ENCODE measurements at regions not wholly inside any gene's neighbourhood (a gene's known extent, or its start where the extent isn't known, plus 50 kb on each side); places are given as distances from the start of the nearest gene placed in this dataset.

DNA sequence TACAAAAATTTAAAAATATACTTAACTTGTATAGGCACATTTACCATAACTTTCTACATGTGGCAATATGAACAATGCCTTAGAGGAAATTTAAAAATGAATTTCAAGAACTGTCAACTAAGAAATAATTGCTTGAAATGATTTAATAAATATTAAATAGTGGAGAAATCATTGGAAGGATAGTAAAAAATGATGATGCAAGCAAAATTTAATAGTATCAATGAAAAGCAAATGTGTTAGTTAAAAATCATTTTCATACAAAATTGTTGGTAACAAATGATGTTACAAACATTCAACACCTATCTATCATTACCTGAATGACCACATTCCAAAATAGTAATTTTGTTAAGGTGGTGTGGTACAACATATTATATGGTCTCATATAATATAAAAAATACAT lies 331.0 kb downstream of the HAO1 start:
- no peak overlapping the region for H3K4me3 ChIP-seq (ENCODE audit: low read depth in 1 of 2, low read length in 2 of 2)
- H3K4me1 ChIP-seq (ENCODE audit: insufficient read depth, low read length) = no peaks in the 10 kb centered on the region
- ATAC-seq (ENCODE audit: insufficient read depth, low read depth) = no peak
- DNase-seq = no peak
- H3K79me2 ChIP-seq (ENCODE audit: insufficient read depth, low read length) = no peaks in the 10 kb centered on the region
- H3K9ac ChIP-seq (ENCODE audit: low read depth, low read length) = no peak overlapping the region
- H3K9me3 ChIP-seq (ENCODE audit: insufficient read depth, low read length, severe bottlenecking) = no peaks in the 10 kb centered on the region
- no peak overlapping the region for H3K4me2 ChIP-seq (ENCODE audit: insufficient read depth, low read length)
- no peaks in the 10 kb centered on the region for H3K36me3 ChIP-seq (ENCODE audit: insufficient read depth, low read length)
- H3K27ac ChIP-seq (ENCODE audit: low read length) = no peak overlapping the region
- H3K27me3 ChIP-seq (ENCODE audit: insufficient read depth, low read length, poor library complexity) = no peaks in the 10 kb centered on the region
- TF ChIP-seq, protein P1, sequence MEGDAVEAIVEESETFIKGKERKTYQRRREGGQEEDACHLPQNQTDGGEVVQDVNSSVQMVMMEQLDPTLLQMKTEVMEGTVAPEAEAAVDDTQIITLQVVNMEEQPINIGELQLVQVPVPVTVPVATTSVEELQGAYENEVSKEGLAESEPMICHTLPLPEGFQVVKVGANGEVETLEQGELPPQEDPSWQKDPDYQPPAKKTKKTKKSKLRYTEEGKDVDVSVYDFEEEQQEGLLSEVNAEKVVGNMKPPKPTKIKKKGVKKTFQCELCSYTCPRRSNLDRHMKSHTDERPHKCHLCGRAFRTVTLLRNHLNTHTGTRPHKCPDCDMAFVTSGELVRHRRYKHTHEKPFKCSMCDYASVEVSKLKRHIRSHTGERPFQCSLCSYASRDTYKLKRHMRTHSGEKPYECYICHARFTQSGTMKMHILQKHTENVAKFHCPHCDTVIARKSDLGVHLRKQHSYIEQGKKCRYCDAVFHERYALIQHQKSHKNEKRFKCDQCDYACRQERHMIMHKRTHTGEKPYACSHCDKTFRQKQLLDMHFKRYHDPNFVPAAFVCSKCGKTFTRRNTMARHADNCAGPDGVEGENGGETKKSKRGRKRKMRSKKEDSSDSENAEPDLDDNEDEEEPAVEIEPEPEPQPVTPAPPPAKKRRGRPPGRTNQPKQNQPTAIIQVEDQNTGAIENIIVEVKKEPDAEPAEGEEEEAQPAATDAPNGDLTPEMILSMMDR (IDR thresholded peaks at IDR 0.05; ENCODE audit: borderline replicate concordance, extremely low read depth, low read length, poor library complexity, severe bottlenecking) = no peak
- TF ChIP-seq EZH2 (IDR thresholded peaks at IDR 0.05; ENCODE audit: borderline replicate concordance, low read depth, low read length, severe bottlenecking) = no peak
- no peaks in the 10 kb centered on the region for H4K20me1 ChIP-seq (ENCODE audit: insufficient read depth, low read length)
- no peak overlapping the region for H2AFZ ChIP-seq (ENCODE audit: low read depth, low read length)

DNA sequence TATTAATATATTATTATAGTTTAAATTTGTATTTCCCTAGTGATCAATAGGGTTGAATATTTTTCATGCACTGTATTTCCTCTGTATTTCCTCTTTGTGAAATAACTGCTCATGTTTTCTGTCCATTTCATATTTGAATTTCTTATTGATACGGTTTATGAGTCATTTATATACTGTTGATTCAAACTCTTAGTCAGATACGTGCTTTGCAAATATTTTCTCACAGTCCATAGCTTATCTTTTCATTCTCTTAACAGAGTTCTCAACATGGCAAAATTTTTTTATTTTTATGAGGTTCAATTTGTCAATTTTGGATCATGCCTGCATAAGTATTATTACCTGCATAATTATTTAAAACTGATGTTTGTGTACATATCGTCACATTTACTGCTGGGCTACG lies 329.6 kb downstream of the HAO1 start:
- TF ChIP-seq, protein P1 (IDR thresholded peaks at IDR 0.05; ENCODE audit: borderline replicate concordance, extremely low read depth, low read length, poor library complexity, severe bottlenecking) = no peak
- TF ChIP-seq EZH2 (IDR thresholded peaks at IDR 0.05; ENCODE audit: borderline replicate concordance, low read depth, low read length, severe bottlenecking) = no peak
- H3K27ac ChIP-seq (ENCODE audit: low read length) = no peak overlapping the region
- no peaks in the 10 kb centered on the region for H3K27me3 ChIP-seq (ENCODE audit: insufficient read depth, low read length, poor library complexity)
- H3K4me3 ChIP-seq (ENCODE audit: low read depth in 1 of 2, low read length in 2 of 2) = no peak overlapping the region
- H3K36me3 ChIP-seq (ENCODE audit: insufficient read depth, low read length) = no peaks in the 10 kb centered on the region
- H3K9me3 ChIP-seq (ENCODE audit: insufficient read depth, low read length, severe bottlenecking) = no peaks in the 10 kb centered on the region
- ATAC-seq (ENCODE audit: insufficient read depth, low read depth) (no peak), DNase-seq (no peak)
- no peaks in the 10 kb centered on the region for H4K20me1 ChIP-seq (ENCODE audit: insufficient read depth, low read length)
- no peak overlapping the region for H3K9ac ChIP-seq (ENCODE audit: low read depth, low read length)
- no peak overlapping the region for H2AFZ ChIP-seq (ENCODE audit: low read depth, low read length)
- no peaks in the 10 kb centered on the region for H3K4me1 ChIP-seq (ENCODE audit: insufficient read depth, low read length)
- H3K79me2 ChIP-seq (ENCODE audit: insufficient read depth, low read length) = no peaks in the 10 kb centered on the region
- H3K4me2 ChIP-seq (ENCODE audit: insufficient read depth, low read length) = no peak overlapping the region

DNA sequence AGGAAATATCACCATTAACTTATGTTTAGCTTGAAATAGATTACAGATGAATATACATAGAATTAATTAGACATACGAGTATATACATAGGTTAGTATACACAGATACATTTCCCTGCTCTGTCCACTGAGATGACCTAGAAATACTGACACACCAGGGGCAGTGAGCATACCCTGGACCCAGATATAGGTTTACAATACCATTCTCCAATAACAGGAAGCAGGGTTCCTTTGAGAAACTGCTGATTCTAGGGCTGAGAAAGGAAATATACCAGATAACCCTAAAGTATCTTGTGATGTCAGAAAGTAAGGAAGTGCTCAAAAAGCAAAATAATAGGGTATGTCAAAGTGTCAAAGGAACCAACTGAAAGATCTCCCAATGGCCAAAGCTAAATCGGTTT lies 322.5 kb downstream of the HAO1 start:
- H3K36me3 ChIP-seq (ENCODE audit: insufficient read depth, low read length) = no peaks in the 10 kb centered on the region
- no peak overlapping the region for H2AFZ ChIP-seq (ENCODE audit: low read depth, low read length)
- H3K27me3 ChIP-seq (ENCODE audit: insufficient read depth, low read length, poor library complexity) = no peaks in the 10 kb centered on the region
- no peaks in the 10 kb centered on the region for H3K4me1 ChIP-seq (ENCODE audit: insufficient read depth, low read length)
- TF ChIP-seq EZH2 (IDR thresholded peaks at IDR 0.05; ENCODE audit: borderline replicate concordance, low read depth, low read length, severe bottlenecking) = no peak
- TF ChIP-seq, protein P1 (IDR thresholded peaks at IDR 0.05; ENCODE audit: borderline replicate concordance, extremely low read depth, low read length, poor library complexity, severe bottlenecking) = no peak
- no peak overlapping the region for H3K9ac ChIP-seq (ENCODE audit: low read depth, low read length)
- DNase-seq = no peak
- H3K4me3 ChIP-seq (ENCODE audit: low read depth in 1 of 2, low read length in 2 of 2) = no peak overlapping the region
- no peaks in the 10 kb centered on the region for H4K20me1 ChIP-seq (ENCODE audit: insufficient read depth, low read length)
- ATAC-seq (ENCODE audit: insufficient read depth, low read depth) = no peak
- no peaks in the 10 kb centered on the region for H3K79me2 ChIP-seq (ENCODE audit: insufficient read depth, low read length)
- no peaks in the 10 kb centered on the region for H3K9me3 ChIP-seq (ENCODE audit: insufficient read depth, low read length, severe bottlenecking)
- no peak overlapping the region for H3K27ac ChIP-seq (ENCODE audit: low read length)
- H3K4me2 ChIP-seq (ENCODE audit: insufficient read depth, low read length) = no peak overlapping the region

DNA sequence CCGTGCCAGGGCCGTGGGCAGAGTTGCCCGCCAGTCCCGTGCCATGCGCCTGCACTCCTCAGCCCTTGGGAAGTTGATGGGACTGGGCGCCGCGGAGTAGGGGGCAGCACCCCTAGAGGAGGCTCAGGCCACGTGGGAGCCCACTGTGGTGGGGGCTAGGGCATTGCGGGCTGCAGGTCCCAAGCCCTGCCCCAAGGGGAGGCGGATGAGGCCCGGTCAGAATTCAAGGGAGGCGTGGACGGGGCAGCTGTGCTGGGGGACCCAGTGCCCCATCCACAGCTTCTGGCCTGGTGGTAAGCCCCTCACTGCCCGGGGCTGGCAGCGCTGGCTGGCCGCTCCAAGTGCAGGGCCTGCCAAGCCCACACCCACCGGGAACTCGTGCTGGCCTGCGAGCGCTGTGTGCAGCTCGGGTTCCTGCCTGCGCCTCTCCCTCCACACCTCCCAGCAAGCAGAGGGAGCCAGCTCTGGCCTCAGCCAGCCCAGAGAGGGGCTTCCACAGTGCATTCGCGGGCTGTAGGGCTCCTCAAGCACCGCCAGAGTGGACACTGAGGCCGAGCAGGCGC lies 317.8 kb downstream of the HAO1 start:
- Histone ChIP-seq H3K9me3 (ENCODE audit: insufficient read depth, low read length, severe bottlenecking) (no peaks in the 10 kb centered on the region), H3K4me2 (ENCODE audit: insufficient read depth, low read length) (no peak overlapping the region), H3K27me3 (ENCODE audit: insufficient read depth, low read length, poor library complexity) (no peaks in the 10 kb centered on the region), H3K4me3 (ENCODE audit: low read depth in 1 of 2, low read length in 2 of 2) (no peak overlapping the region), H4K20me1 (ENCODE audit: insufficient read depth, low read length) (no peaks in the 10 kb centered on the region), H3K9ac (ENCODE audit: low read depth, low read length) (no peak overlapping the region), H3K27ac (ENCODE audit: low read length) (no peak overlapping the region), H3K79me2 (ENCODE audit: insufficient read depth, low read length) (no peaks in the 10 kb centered on the region), H3K36me3 (ENCODE audit: insufficient read depth, low read length) (no peaks in the 10 kb centered on the region), H2AFZ (ENCODE audit: low read depth, low read length) (no peak overlapping the region), H3K4me1 (ENCODE audit: insufficient read depth, low read length) (no peaks in the 10 kb centered on the region)
- ATAC-seq (ENCODE audit: insufficient read depth, low read depth) (no peak), DNase-seq (no peak)
- no peak for TF ChIP-seq EZH2 (IDR thresholded peaks at IDR 0.05; ENCODE audit: borderline replicate concordance, low read depth, low read length, severe bottlenecking)

Measured in DND-41 (cell line).